ENCODE measurements at regions not wholly inside any gene's neighbourhood (a gene's known extent, or its start where the extent isn't known, plus 50 kb on each side); places are given as distances from the start of the nearest gene placed in this dataset.

DNA sequence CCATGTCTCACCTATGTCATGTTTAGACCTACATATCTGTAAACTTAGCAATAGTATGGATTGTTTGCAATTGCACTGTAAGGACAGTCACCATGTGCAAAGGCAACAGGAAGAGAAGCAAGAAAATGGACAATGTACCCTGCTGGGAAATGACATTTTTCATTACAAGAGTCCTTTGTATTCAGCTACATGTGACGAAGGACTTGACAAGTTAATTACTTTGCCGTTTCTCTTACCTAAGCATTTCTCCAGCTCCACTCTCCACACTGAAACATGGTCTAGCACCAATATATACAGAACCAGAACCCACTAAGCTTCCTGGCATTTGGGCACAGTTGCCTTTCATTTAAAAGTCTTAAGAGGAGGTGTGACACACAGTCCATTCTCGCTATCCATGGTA, 76.6 kb upstream of the PFKP start:
- no peak for TF ChIP-seq CTCF (IDR thresholded peaks at IDR 0.05; ENCODE audit: insufficient read depth, low read length, poor library complexity, severe bottlenecking)
- no peak for TF ChIP-seq EZH2phosphoT487 (conservative IDR thresholded peaks at IDR 0.05; ENCODE audit: low read length)

All from SU-DHL-6 (cell line).